GM06990 (cell line): ENCODE measurements at regions not wholly inside any gene's neighbourhood (a gene's known extent, or its start where the extent isn't known, plus 50 kb on each side); places are given as distances from the start of the nearest gene placed in this dataset.

Experiments
- DNase-seq: peaks from one replicate; pipeline ENCODE4 v3.0.0-alpha.2; 2011; ENCODE audit not compliant: insufficient read length; ENCODE audit errors: extremely low read depth
- H3K27me3 ChIP-seq: replicated peaks from 2 replicates; pipeline ENCODE4 v1.6.0; 2011; ENCODE audit warnings: low read length; ENCODE audit not compliant: control insufficient read depth, insufficient read depth
- H3K36me3 ChIP-seq: 2 replicates; pipeline ENCODE4 v1.5.1; 2011; ENCODE audit warnings: low read length; ENCODE audit not compliant: control insufficient read depth, insufficient read depth
- H3K4me3 ChIP-seq: replicated peaks from 2 replicates; pipeline ENCODE4 v1.5.1; 2011; ENCODE audit warnings: low read depth, mild to moderate bottlenecking, control low read depth, low read length
- TF ChIP-seq, protein P1 (sequence below): IDR thresholded peaks from 2 replicates; pipeline ENCODE4 v1.5.1; 2011; ENCODE audit warnings: low read length, control low read depth, mild to moderate bottlenecking, inconsistent platforms; ENCODE audit not compliant: insufficient read depth, poor library complexity, severe bottlenecking

DNA sequence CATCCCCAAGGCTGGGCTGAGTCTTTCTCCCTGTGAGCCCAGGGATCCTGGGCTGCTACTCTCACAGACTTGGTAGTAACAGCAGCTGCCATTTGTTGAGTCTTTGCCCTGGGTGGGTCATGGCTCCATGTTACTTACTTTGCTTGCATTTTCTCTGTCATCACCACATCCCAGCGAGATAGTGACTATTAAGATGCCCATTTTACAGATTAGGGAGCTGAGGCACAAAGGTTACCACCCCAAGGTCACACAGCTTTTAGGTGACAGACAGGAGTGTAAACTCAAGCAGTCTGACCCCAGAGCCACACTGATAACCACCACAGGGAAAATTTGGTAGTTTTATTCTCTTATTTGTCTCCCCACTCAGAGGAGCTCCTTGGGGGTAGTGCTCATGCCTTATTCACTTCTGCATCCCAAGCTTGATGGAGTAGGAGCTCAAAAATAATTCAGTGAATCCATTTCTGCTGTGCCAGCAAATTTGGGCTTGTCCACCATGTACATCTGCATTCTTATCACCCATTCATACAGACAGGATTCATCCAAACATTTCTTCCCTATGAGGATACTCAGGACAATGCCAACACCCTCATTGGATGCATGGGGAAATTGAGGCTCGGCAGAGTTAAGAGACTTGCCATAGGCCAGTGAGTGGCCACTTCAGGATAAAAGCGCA lies 263.2 kb downstream of the CBLN1 start:
- H3K27me3 ChIP-seq = peaks cover 2% of the 10 kb centered on the region
- no peaks in the 10 kb centered on the region for H3K36me3 ChIP-seq
- no peak for DNase-seq
- TF ChIP-seq, protein P1, sequence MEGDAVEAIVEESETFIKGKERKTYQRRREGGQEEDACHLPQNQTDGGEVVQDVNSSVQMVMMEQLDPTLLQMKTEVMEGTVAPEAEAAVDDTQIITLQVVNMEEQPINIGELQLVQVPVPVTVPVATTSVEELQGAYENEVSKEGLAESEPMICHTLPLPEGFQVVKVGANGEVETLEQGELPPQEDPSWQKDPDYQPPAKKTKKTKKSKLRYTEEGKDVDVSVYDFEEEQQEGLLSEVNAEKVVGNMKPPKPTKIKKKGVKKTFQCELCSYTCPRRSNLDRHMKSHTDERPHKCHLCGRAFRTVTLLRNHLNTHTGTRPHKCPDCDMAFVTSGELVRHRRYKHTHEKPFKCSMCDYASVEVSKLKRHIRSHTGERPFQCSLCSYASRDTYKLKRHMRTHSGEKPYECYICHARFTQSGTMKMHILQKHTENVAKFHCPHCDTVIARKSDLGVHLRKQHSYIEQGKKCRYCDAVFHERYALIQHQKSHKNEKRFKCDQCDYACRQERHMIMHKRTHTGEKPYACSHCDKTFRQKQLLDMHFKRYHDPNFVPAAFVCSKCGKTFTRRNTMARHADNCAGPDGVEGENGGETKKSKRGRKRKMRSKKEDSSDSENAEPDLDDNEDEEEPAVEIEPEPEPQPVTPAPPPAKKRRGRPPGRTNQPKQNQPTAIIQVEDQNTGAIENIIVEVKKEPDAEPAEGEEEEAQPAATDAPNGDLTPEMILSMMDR = no peak
- H3K4me3 ChIP-seq = no peak overlapping the region

DNA sequence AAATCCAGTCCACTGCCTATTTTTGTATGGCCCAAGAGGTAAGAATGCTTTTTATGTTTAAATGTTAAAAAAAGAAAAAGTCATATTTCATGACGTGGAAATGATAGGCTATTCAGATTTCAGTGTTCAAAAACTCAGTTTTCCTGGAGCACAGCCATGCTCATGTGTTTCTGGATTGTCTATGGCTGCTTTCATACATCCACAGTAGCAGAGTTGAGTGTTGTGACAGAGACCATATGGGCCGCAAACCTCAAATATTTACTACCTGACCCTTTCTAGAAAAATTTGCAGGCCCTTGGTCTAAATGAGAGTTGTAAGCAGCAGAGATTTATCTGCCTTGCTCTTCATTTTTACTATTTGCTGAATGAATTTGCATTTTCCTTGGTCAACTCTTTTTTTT lies 264.1 kb downstream of the CBLN1 start:
- DNase-seq = no peak
- no peak overlapping the region for H3K4me3 ChIP-seq
- TF ChIP-seq, protein P1 = no peak
- peaks cover 2% of the 10 kb centered on the region for H3K27me3 ChIP-seq
- H3K36me3 ChIP-seq = no peaks in the 10 kb centered on the region

DNA sequence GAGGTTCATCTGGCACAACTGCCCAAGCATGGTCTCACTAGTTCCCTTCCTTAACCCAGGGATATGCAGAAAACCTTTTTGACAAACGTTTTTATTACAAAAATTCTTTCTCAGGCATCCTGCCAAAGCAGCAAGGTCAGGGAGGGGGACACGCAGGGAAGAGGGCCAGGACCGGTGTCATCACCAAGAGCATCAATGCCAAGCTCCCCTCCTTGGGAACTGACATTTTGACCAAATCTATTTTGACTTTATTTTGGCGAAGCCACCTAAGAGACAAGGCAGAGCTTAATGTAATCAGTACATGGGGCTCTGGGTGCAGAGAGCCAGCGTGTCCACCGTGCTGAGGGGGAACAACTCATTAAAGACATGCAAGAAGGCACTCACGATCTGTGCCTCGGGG lies 265.2 kb downstream of the CBLN1 start:
- TF ChIP-seq, protein P1 = no peak
- DNase-seq = no peak
- Histone ChIP-seq H3K36me3 (no peaks in the 10 kb centered on the region), H3K4me3 (no peak overlapping the region), H3K27me3 (peaks cover 2% of the 10 kb centered on the region)

DNA sequence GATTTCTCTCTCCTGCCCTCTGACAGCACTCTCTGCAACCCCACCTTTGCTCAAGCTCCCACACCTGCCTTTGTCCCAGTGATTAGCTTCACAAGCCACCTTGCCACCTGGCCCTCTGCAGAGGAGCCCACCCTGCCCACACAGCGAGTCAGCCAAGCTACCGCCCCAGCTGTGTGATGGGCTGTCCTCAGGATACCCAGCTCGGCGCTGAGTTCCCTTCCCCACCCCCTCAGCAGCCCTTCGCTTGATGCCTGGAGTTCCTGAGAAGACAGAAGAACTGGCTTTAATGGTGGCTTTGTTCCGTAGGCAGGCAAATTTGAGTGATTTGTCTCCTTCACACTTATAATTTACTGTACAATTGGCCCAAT lies 266.4 kb downstream of the CBLN1 start:
- TF ChIP-seq, protein P1 = no peak
- Histone ChIP-seq H3K27me3 (peaks cover 2% of the 10 kb centered on the region), H3K36me3 (no peaks in the 10 kb centered on the region), H3K4me3 (no peak overlapping the region)
- DNase-seq = no peak

DNA sequence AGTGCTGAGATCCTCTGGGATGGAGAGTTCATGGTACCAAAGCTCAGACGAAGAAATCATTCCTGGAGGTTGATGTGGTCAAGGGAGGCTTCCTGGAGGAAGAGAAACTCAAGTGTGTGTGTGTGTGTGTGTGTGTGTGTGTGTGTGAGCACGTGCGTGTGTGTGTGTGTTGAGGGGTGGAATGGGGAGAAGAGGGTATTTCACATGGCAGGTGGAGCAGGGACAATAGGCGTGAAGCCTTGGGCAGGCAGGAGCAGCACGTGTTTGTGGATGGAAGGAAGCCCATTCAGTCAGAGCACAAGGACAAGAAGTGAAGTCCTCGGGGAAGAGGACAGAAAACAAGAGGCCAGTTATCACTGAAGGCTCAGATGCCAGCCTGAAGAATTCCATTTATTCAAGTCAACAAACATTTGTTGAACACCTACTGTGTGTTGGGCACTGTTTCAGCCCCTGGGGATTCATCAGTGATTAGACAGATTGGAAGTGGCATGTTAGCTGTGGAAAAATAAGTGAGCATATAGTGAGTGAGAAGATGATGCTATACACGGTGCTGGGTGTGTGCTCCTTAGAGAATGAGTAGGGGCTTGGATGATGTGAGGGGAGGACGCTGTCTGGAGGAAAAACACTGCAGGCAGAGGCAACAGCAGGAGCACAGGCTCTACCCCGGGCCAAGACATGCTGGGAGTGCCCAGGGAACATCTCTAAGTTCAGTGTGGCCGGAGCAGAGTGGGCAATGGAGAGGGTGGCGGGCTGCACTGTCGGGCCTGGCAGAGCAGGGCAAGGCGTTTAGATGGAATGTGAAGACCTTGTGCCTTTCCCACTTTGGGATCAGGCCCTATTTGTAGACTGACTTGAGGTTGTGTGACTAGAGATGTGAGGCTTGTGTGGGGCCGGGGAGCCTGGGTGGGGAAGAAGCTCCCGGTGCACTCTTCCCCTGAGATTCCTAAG lies 267.1 kb downstream of the CBLN1 start:
- TF ChIP-seq, protein P1 = no peak

More for the DNA sequence above, 267.1 kb downstream of the CBLN1 start:
- peaks cover under 1% of the 10 kb centered on the region; the same call in 1 of the 2 replicates for H3K27me3 ChIP-seq
- H3K4me3 ChIP-seq = no peak overlapping the region
- no peaks in the 10 kb centered on the region for H3K36me3 ChIP-seq
- no peak for DNase-seq
